ENCODE measurements at regions not wholly inside any gene's neighbourhood (a gene's known extent, or its start where the extent isn't known, plus 50 kb on each side); places are given as distances from the start of the nearest gene placed in this dataset.

- H3K4me1 ChIP-seq (ENCODE audit: insufficient read depth, low read length): no peaks in the 10 kb centered on the region
- H3K27ac ChIP-seq (ENCODE audit: low read length): no peak overlapping the region
- H3K27me3 ChIP-seq (ENCODE audit: insufficient read depth, low read length): no peaks in the 10 kb centered on the region
- H3K9me3 ChIP-seq (ENCODE audit: insufficient read depth, low read depth, low read length): no peaks in the 10 kb centered on the region
- no peak overlapping the region for H3K4me3 ChIP-seq (ENCODE audit: low read length)
- no peaks in the 10 kb centered on the region for H3K36me3 ChIP-seq (ENCODE audit: insufficient read depth, low read depth, low read length)
- H3K9ac ChIP-seq (ENCODE audit: low read depth, low read length): no peak overlapping the region
These were observed 931.4 kb upstream of the ACVR2A start for GRCh38 chr2:146913476-146913875.

GRCh38 chr2:146912536-146912935, 932.3 kb upstream of the ACVR2A start:
- Histone ChIP-seq H3K27me3 (ENCODE audit: insufficient read depth, low read length) (no peaks in the 10 kb centered on the region), H3K4me3 (ENCODE audit: low read length) (no peak overlapping the region), H3K36me3 (ENCODE audit: insufficient read depth, low read depth, low read length) (no peaks in the 10 kb centered on the region)

GRCh38 chr2:146908776-146909175, 936.1 kb upstream of the ACVR2A start:
- no peak overlapping the region for H3K9ac ChIP-seq (ENCODE audit: low read depth, low read length)
- H3K27me3 ChIP-seq (ENCODE audit: insufficient read depth, low read length): no peaks in the 10 kb centered on the region
- H3K36me3 ChIP-seq (ENCODE audit: insufficient read depth, low read depth, low read length): no peaks in the 10 kb centered on the region
- no peaks in the 10 kb centered on the region for H3K4me1 ChIP-seq (ENCODE audit: insufficient read depth, low read length)
- H3K27ac ChIP-seq (ENCODE audit: low read length): no peak overlapping the region
- H3K4me3 ChIP-seq (ENCODE audit: low read length): no peak overlapping the region
- no peaks in the 10 kb centered on the region for H3K9me3 ChIP-seq (ENCODE audit: insufficient read depth, low read depth, low read length)

More at GRCh38 chr2:146912536-146912935, 932.3 kb upstream of the ACVR2A start:
- Histone ChIP-seq H3K27ac (ENCODE audit: low read length) (no peak overlapping the region), H3K9ac (ENCODE audit: low read depth, low read length) (no peak overlapping the region), H3K9me3 (ENCODE audit: insufficient read depth, low read depth, low read length) (no peaks in the 10 kb centered on the region), H3K4me1 (ENCODE audit: insufficient read depth, low read length) (no peaks in the 10 kb centered on the region)

- Histone ChIP-seq H3K27ac (ENCODE audit: low read length) (no peak overlapping the region), H3K27me3 (ENCODE audit: insufficient read depth, low read length) (no peaks in the 10 kb centered on the region), H3K9me3 (ENCODE audit: insufficient read depth, low read depth, low read length) (no peaks in the 10 kb centered on the region), H3K36me3 (ENCODE audit: insufficient read depth, low read depth, low read length) (no peaks in the 10 kb centered on the region), H3K4me3 (ENCODE audit: low read length) (no peak overlapping the region), H3K4me1 (ENCODE audit: insufficient read depth, low read length) (no peaks in the 10 kb centered on the region), H3K9ac (ENCODE audit: low read depth, low read length) (no peak overlapping the region)
These were observed 946.7 kb upstream of the ACVR2A start for GRCh38 chr2:146898083-146898482.

- Histone ChIP-seq H3K27ac (ENCODE audit: low read length) (no peak overlapping the region), H3K4me3 (ENCODE audit: low read length) (no peak overlapping the region), H3K9me3 (ENCODE audit: insufficient read depth, low read depth, low read length) (no peaks in the 10 kb centered on the region), H3K4me1 (ENCODE audit: insufficient read depth, low read length) (no peaks in the 10 kb centered on the region), H3K9ac (ENCODE audit: low read depth, low read length) (no peak overlapping the region), H3K27me3 (ENCODE audit: insufficient read depth, low read length) (no peaks in the 10 kb centered on the region), H3K36me3 (ENCODE audit: insufficient read depth, low read depth, low read length) (no peaks in the 10 kb centered on the region)
These were observed 950.3 kb upstream of the ACVR2A start for GRCh38 chr2:146894514-146894913.

GRCh38 chr2:146893500-146894041, 951.3 kb upstream of the ACVR2A start:
- no peaks in the 10 kb centered on the region for H3K27me3 ChIP-seq (ENCODE audit: insufficient read depth, low read length)
- no peaks in the 10 kb centered on the region for H3K9me3 ChIP-seq (ENCODE audit: insufficient read depth, low read depth, low read length)
- H3K27ac ChIP-seq (ENCODE audit: low read length): no peak overlapping the region
- no peaks in the 10 kb centered on the region for H3K4me1 ChIP-seq (ENCODE audit: insufficient read depth, low read length)
- H3K4me3 ChIP-seq (ENCODE audit: low read length): no peak overlapping the region
- no peaks in the 10 kb centered on the region for H3K36me3 ChIP-seq (ENCODE audit: insufficient read depth, low read depth, low read length)
- no peak overlapping the region for H3K9ac ChIP-seq (ENCODE audit: low read depth, low read length)

GRCh38 chr2:146890491-146890890, 954.3 kb upstream of the ACVR2A start:
- no peaks in the 10 kb centered on the region for H3K36me3 ChIP-seq (ENCODE audit: insufficient read depth, low read depth, low read length)
- no peaks in the 10 kb centered on the region for H3K4me1 ChIP-seq (ENCODE audit: insufficient read depth, low read length)
- H3K27ac ChIP-seq (ENCODE audit: low read length): no peak overlapping the region
- H3K9ac ChIP-seq (ENCODE audit: low read depth, low read length): no peak overlapping the region
- H3K9me3 ChIP-seq (ENCODE audit: insufficient read depth, low read depth, low read length): no peaks in the 10 kb centered on the region
- no peaks in the 10 kb centered on the region for H3K27me3 ChIP-seq (ENCODE audit: insufficient read depth, low read length)
- H3K4me3 ChIP-seq (ENCODE audit: low read length): no peak overlapping the region

GRCh38 chr2:146879882-146880281, 964.9 kb upstream of the ACVR2A start:
- Histone ChIP-seq H3K36me3 (ENCODE audit: insufficient read depth, low read depth, low read length) (no peaks in the 10 kb centered on the region), H3K4me1 (ENCODE audit: insufficient read depth, low read length) (no peaks in the 10 kb centered on the region)

GRCh38 chr2:146874260-146874658, 970.6 kb upstream of the ACVR2A start:
- Histone ChIP-seq H3K36me3 (ENCODE audit: insufficient read depth, low read depth, low read length) (no peaks in the 10 kb centered on the region), H3K27ac (ENCODE audit: low read length) (no peak overlapping the region), H3K4me3 (ENCODE audit: low read length) (no peak overlapping the region), H3K4me1 (ENCODE audit: insufficient read depth, low read length) (no peaks in the 10 kb centered on the region), H3K9me3 (ENCODE audit: insufficient read depth, low read depth, low read length) (no peaks in the 10 kb centered on the region), H3K9ac (ENCODE audit: low read depth, low read length) (no peak overlapping the region), H3K27me3 (ENCODE audit: insufficient read depth, low read length) (no peaks in the 10 kb centered on the region)

More at GRCh38 chr2:146879882-146880281, 964.9 kb upstream of the ACVR2A start:
- no peak overlapping the region for H3K27ac ChIP-seq (ENCODE audit: low read length)
- H3K27me3 ChIP-seq (ENCODE audit: insufficient read depth, low read length): no peaks in the 10 kb centered on the region
- H3K4me3 ChIP-seq (ENCODE audit: low read length): no peak overlapping the region
- H3K9ac ChIP-seq (ENCODE audit: low read depth, low read length): no peak overlapping the region
- no peaks in the 10 kb centered on the region for H3K9me3 ChIP-seq (ENCODE audit: insufficient read depth, low read depth, low read length)

- Histone ChIP-seq H3K27ac (ENCODE audit: low read length) (no peak overlapping the region), H3K36me3 (ENCODE audit: insufficient read depth, low read depth, low read length) (no peaks in the 10 kb centered on the region), H3K9me3 (ENCODE audit: insufficient read depth, low read depth, low read length) (no peaks in the 10 kb centered on the region), H3K4me3 (ENCODE audit: low read length) (no peak overlapping the region), H3K9ac (ENCODE audit: low read depth, low read length) (no peak overlapping the region), H3K4me1 (ENCODE audit: insufficient read depth, low read length) (no peaks in the 10 kb centered on the region), H3K27me3 (ENCODE audit: insufficient read depth, low read length) (no peaks in the 10 kb centered on the region)
These were observed 971.1 kb upstream of the ACVR2A start for GRCh38 chr2:146873646-146874259.

GRCh38 chr2:146873056-146873455, 971.8 kb upstream of the ACVR2A start:
- no peaks in the 10 kb centered on the region for H3K27me3 ChIP-seq (ENCODE audit: insufficient read depth, low read length)
- no peak overlapping the region for H3K27ac ChIP-seq (ENCODE audit: low read length)
- no peaks in the 10 kb centered on the region for H3K4me1 ChIP-seq (ENCODE audit: insufficient read depth, low read length)
- H3K9ac ChIP-seq (ENCODE audit: low read depth, low read length): no peak overlapping the region
- no peaks in the 10 kb centered on the region for H3K9me3 ChIP-seq (ENCODE audit: insufficient read depth, low read depth, low read length)
- no peak overlapping the region for H3K4me3 ChIP-seq (ENCODE audit: low read length)
- no peaks in the 10 kb centered on the region for H3K36me3 ChIP-seq (ENCODE audit: insufficient read depth, low read depth, low read length)

- no peak overlapping the region for H3K27ac ChIP-seq (ENCODE audit: low read length)
- no peak overlapping the region for H3K9ac ChIP-seq (ENCODE audit: low read depth, low read length)
- H3K9me3 ChIP-seq (ENCODE audit: insufficient read depth, low read depth, low read length): no peaks in the 10 kb centered on the region
- 0 out of 2 replicates have a peak, but pooled peaks cover 3% of the 10 kb centered on the region for H3K4me1 ChIP-seq (ENCODE audit: insufficient read depth, low read length)
- no peaks in the 10 kb centered on the region for H3K36me3 ChIP-seq (ENCODE audit: insufficient read depth, low read depth, low read length)
- no peak overlapping the region for H3K4me3 ChIP-seq (ENCODE audit: low read length)
- no peaks in the 10 kb centered on the region for H3K27me3 ChIP-seq (ENCODE audit: insufficient read depth, low read length)
These were observed 974.1 kb upstream of the ACVR2A start for GRCh38 chr2:146870691-146871090.
